ENCODE measurements at regions not wholly inside any gene's neighbourhood (a gene's known extent, or its start where the extent isn't known, plus 50 kb on each side); places are given as distances from the start of the nearest gene placed in this dataset.

GRCh38 chr4:173745765-173746164 lies 215.7 kb upstream of the HAND2 start:
- TF ChIP-seq, protein P1, sequence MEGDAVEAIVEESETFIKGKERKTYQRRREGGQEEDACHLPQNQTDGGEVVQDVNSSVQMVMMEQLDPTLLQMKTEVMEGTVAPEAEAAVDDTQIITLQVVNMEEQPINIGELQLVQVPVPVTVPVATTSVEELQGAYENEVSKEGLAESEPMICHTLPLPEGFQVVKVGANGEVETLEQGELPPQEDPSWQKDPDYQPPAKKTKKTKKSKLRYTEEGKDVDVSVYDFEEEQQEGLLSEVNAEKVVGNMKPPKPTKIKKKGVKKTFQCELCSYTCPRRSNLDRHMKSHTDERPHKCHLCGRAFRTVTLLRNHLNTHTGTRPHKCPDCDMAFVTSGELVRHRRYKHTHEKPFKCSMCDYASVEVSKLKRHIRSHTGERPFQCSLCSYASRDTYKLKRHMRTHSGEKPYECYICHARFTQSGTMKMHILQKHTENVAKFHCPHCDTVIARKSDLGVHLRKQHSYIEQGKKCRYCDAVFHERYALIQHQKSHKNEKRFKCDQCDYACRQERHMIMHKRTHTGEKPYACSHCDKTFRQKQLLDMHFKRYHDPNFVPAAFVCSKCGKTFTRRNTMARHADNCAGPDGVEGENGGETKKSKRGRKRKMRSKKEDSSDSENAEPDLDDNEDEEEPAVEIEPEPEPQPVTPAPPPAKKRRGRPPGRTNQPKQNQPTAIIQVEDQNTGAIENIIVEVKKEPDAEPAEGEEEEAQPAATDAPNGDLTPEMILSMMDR (IDR thresholded peaks at IDR 0.05) = no peak
- TF ChIP-seq EP300 (IDR thresholded peaks at IDR 0.05; ENCODE audit: low read depth) = no peak
- TF ChIP-seq POLR2A (IDR thresholded peaks at IDR 0.05) = no peak
- TF ChIP-seq POLR2AphosphoS5 (IDR thresholded peaks at IDR 0.05) = no peak

All from transverse colon (tissue), 4 donors.